GM18505 (cell line): ENCODE measurements at regions not wholly inside any gene's neighbourhood (a gene's known extent, or its start where the extent isn't known, plus 50 kb on each side); places are given as distances from the start of the nearest gene placed in this dataset.

Source experiments
- ATAC-seq: cut with Tn5 transposase; IDR thresholded peaks from one replicate; pipeline ENCODE4 v1.9.1; 2021; ENCODE audit not compliant: unreplicated experiment
- POLR2A ChIP-seq: IDR thresholded peaks from 4 replicates; pipeline ENCODE4 v1.6.1; 2011; ENCODE audit warnings: borderline replicate concordance; ENCODE audit not compliant: insufficient read depth, insufficient read length; ENCODE audit errors: extremely low read depth

DNA sequence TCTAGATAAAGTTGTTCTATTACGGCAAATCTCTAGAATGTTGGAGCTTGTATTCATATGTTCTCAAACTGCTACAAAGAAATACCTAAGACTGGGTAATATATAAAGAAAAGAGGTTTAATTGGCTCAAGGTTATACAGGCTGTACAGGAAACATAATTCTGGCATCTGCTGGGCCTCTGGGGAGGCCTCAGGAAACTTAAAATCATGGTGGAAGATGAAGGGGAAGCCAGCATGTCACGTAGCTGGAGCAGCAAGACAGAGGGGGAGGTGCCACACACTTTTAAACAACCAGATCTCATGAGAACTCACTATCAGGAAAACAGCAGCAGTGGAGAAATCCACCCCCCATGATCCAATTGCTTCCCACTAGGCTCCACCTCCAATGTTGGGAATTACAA is 390.4 kb upstream of the ADGRL4 start:
- no peak for ATAC-seq
- TF ChIP-seq POLR2A: no peak

DNA sequence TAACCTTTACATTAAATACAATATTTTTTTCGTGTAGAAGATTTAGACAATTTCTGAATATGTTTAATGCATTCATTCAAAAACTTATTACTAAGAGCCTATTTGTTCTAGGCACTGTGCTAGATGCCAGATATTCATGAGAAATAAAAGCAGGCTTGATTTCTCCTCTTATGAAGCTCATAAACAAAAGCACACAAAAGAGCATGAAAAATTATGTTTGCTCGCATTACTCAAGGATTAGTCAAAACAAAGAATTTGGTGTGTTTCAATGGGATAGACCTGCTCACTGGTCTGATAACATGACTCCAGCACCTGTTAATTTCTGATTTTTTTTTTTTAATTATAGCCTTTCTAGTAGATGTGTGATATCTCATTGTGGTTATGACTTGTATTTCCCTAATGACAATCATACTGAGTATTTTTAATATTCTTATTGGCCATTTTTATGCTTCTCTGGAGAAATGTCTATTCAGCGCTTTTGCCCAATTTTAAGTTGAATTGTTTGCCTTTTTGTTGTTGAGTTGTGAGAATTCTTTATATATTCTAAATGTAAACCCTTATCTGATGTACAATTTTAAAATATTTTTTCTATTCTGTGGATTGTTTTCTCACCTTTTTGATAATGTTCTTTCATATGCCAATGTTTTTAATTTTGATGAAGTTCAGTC is 382.3 kb upstream of the ADGRL4 start:
- no peak for TF ChIP-seq POLR2A
- ATAC-seq: no peak

DNA sequence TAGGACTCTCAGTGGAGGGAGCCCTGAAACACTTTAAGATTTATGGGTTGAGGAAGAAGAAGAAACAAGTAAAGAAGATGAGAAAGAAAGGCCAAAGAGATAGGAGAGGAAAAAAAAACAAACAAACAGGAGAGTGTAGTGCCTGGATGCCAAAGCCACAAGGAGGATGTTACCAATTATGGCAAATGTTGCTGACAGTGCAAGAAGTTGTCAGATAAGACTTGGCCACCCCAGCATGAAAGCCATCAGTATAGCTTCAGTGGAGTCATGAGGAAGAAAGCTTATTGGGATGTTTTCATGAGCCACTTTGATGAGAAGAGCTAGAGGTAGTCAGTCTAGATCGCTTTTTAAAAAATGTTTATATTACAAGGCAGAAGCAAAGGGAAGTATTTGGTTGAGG is 380.2 kb upstream of the ADGRL4 start:
- TF ChIP-seq POLR2A: no peak
- ATAC-seq: no peak

DNA sequence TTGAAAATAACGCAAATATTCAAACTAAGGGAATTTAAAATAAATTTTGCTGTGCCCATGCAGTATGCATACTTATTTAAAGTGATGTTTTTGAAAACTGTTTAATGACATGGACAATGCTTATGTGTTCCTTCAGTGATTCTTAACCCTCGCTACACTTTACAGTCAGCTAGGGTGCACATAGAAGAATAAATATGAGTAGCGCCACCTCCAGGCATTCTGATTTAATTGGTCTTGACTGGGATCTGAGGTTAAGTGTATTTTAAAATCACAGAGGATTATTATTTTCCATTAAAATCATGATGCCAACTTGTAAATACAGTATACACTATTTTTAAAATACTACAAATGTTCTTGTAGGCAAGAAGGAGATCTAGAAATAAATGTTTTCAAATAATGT is 373.5 kb upstream of the ADGRL4 start:
- ATAC-seq: no peak
- no peak for TF ChIP-seq POLR2A

DNA sequence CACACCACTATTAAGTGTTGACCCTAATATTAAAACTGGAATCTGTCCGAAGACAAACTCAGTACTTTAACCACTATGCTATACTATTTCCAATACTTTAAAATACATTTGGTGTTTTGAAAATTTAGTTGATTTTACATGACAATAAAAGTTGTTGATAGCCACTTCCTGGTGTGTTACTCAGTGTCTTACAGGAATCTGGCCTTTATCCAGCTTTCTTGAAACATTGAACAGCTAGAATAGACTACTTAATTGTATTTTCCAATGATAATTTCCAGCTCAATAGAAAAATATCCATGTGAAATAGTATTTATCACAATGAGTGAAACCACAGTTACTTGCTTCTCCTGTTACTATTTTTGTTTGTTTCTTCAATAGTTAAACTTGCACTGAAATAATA is 369.6 kb upstream of the ADGRL4 start:
- no peak for ATAC-seq
- no peak for TF ChIP-seq POLR2A

DNA sequence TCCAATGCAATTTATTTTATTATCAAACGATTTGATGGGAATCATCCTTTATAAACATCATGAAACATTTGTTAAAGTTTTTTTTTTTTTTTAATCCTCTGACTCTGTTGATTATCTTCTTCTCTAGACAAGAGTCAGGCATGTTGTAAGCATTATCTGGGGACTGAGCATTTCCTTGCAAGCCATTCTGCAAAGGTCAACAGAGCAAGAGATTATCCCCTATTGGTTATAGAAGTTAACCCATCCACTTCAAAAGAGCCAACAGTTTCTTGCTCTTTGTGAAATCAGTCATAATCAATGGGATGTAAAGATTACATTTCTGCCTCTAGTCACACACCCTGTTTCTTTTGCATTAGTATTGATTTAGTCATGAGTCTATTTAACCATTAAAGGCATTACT is 368.8 kb upstream of the ADGRL4 start:
- TF ChIP-seq POLR2A: no peak

DNA sequence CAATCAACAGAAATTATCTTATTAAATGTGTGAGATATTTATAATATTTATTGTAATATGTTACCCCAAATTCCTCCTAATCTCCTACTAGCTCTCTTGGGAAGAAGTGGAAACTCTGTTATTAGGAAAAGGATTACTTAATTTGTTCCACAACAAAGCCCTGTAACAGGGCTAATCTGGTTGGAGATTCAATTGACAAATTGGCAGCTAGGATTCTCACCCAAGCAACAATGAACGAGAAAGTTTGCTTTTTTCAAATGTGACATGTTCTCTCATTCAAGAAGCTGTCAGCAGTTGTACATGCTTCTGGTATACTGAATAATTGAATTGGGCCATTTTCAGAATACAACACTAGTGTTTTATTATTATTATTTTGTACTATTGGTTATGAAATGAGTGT is 367.9 kb upstream of the ADGRL4 start:
- TF ChIP-seq POLR2A: no peak
- no peak for ATAC-seq

More for the DNA sequence above, 368.8 kb upstream of the ADGRL4 start:
- no peak for ATAC-seq

DNA sequence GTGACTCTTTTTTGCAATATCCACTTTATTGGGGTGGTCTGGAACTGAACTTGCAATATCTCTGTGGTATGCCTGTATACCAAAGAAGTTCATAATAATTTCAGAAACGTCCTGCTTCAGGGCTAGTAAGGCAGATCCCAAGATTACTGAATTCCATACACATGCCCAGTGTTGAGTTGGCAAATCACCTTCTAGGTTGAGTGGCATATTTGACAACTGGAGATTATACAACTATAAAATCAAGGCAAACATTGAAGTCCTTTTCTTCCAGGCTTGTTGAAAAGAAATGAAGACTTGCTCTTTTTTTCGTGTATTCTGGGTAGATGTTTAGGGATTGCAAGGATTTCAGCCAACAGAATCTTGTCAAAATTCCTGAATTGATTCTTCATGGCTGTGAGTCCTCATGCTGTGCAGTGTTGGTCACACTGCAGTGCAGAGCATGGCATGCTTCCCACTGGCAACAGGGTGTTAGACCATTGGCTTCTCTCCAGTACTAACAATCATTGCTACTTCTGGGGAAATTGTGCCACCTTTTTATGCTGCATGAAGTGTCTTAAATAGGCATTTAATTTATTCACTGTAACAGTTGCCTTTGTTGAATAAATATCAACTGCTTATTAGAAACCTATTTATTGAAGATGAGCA is 367.1 kb upstream of the ADGRL4 start:
- no peak for ATAC-seq
- TF ChIP-seq POLR2A: no peak

DNA sequence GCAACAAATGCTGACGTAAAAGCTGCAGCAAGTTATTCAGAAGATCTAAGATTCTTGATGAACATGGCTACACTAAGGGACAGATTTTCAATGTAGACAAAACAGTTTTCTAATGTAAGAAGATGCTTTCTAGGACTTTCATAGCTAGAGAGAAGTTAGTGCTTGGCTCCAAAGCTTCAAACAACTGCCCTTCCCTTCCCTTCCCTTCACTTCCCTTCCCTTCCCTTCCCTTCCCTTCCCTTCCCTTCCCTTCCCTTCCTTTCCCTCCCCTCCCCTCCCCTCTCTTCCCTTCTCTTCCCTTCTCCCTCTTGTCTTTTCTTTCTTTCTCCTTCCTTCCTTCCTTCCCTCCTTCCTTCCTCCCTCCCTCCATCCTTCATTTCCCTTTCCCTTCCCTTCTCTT is 365.3 kb upstream of the ADGRL4 start:
- no peak for TF ChIP-seq POLR2A
- ATAC-seq: no peak

DNA sequence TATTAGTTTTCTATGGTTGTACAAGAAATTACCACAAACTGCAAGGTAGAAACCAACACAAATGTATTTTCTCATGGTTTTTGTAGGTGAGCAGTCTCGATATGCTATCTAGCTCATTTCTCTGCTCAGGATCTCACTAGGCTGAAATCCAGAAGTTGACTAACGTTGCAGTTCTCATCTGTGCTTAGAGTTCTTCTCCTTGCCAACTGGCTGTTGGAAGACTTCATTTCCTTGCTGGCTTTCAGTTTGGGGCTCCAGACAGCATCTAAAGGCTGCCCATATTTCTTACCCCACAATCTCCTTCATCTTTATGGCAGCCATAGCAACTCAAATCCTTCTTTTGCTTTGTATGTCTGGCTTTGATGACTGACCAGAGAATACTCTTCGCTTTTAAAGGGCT is 362.6 kb upstream of the ADGRL4 start:
- ATAC-seq: no peak
- no peak for TF ChIP-seq POLR2A

DNA sequence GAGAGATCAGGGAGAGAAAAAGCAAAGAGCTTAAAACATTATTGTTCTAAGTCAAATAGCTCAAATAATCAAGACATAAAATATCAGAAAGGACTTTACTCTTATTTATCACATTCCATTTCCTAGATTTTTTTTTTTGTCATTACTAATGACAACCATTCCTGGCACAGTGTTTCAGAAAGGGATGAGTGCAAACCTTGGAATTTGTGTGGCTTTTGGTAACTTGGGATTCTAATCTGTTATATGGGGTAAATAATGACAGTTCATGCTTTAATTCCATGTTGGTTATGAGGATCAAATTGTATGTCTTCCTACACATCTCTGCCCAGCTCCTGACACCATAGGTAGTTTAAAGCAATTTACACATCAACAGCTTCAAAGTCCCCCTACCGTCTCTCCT is 358.4 kb upstream of the ADGRL4 start:
- no peak for TF ChIP-seq POLR2A
- ATAC-seq: no peak

DNA sequence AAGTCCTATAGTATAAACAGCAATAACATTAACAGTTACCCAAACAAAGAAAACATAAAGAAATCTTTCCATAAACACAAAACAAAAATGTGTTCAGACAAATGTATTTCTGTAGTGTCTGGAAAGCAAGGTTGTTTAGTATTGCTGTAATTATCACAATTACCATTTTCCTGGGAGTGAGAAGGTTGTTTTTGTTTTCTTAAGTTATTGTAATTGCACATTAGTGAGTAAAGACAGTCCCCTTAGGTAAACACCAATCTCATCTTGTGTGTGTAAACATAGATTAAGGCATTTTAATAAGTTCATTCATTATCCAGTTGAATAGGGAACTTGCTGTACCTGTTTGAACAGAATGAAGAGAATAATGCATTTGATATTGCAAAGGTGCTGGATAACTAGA is 356.9 kb upstream of the ADGRL4 start:
- TF ChIP-seq POLR2A: no peak
- ATAC-seq: no peak

DNA sequence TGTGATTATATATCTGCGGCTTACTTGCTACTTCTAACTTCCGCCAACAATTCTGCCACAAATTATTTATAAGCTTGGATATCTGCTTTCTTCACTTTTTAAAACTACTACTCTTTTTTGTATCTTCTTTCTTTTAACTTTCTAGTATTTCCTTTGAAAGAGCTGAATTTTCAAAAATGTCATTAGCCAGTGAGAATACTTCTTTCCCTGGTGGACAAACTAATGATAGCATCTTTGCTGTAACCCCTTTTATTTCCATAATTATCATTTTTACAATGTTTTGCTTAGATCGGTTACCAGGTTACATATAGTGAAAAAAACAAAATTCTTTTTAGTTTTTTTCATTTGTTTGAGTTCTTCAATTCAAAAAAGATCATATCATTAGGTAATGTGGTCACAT is 355.9 kb upstream of the ADGRL4 start:
- ATAC-seq: no peak

DNA sequence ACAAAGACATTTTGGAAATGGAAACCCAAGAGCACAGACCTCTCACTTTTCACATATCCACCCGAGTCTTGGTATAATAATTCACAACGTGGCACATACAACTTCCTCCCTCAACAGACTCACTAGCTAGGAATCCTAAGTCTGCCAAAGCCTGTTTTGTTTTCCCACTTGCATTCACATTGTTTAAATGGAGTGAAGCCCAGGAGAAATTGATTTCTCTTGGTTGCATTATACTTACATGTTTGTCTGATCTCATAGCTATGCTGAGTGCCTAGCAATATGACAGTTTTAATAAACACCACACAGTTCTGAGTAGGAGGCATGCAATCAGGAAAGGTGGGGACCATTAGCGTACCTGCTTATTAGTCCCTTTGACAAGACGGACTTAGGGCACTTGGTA is 348.6 kb upstream of the ADGRL4 start:
- ATAC-seq: no peak
- no peak for TF ChIP-seq POLR2A

More for the DNA sequence above, 355.9 kb upstream of the ADGRL4 start:
- no peak for TF ChIP-seq POLR2A

DNA sequence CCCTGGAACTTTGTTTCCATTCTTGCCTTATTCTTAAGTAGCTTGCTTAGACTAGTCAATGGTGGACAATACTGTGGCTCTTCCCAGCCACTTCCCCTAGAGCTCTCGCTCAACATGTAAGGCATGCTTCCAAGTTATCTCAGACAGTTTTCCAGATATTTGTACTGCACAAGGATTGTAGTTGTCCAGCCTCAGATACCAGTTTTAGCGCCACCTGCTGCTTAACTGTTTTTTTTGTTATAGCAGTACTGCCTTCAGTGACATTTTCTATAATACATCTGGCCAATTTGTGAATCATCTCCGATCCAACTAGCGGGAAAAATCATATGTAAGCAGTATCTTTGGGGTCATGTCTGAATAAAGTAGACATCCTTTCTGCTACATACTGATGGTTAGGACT is 346.7 kb upstream of the ADGRL4 start:
- ATAC-seq: peak; percentile 61
- no peak for TF ChIP-seq POLR2A

DNA sequence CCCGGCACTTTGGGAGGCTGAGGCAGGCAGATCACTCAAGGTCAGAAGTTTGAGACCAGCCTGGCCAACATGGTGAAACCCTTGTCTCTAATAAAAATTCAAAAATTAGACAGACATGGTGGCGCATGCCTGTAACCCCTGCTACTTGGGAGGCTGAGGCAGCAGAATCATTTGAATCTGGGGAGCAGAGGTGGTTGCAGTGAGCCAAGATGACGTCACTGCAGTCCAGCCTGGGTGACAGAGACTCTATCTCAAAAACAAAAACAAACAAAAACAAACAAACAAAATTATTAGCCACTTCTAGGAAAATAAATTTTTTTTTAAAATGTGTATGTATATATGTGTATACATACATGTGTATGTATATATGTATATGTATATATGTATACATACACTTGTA is 320.3 kb upstream of the ADGRL4 start:
- ATAC-seq: no peak

DNA sequence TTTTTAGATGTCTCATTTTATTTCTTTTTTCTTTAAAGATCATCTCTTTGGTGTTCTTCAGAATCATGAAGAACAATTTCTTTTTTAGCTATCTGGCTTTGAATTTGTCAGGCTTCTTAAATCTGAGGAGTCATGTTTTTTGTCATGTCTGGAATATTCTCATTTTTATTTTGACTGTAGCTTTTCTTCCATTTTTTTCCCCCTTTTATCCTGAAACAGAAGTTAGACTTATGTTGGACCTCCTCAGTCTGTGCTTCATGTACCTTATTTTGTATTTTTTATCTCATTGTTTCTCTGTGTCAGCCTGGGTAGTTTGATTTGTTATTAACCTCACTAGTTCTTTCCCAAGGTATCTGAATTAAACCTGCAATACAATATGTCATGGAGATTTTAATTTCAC is 319.2 kb upstream of the ADGRL4 start:
- ATAC-seq: no peak
- no peak for TF ChIP-seq POLR2A

More for the DNA sequence above, 320.3 kb upstream of the ADGRL4 start:
- TF ChIP-seq POLR2A: no peak
